Thyroid gland (tissue), 4 donors: ENCODE measurements at regions not wholly inside any gene's neighbourhood (a gene's known extent, or its start where the extent isn't known, plus 50 kb on each side); places are given as distances from the start of the nearest gene placed in this dataset.

ENCODE experiments used
- CTCF ChIP-seq, 6 experiments: fragments of 200-600 bp in 3 of 6; fragments of 450-650 bp in 3 of 6; sonication (generic) in 3 of 6; IDR thresholded peaks; one replicate each; pipeline ENCODE4 v1.5.1; 2016 to 2019; ENCODE audit warnings: antibody characterized with exemption in 6 of 6, mild to moderate bottlenecking in 2 of 6, inconsistent platforms in 1 of 6, moderate library complexity in 1 of 6
- POLR2A ChIP-seq, 2 donors: fragments of 450-650 bp; IDR thresholded peaks; one replicate each; pipeline ENCODE4 v1.6.1; 2017; ENCODE audit warnings: antibody characterized with exemption in 2 of 2, mild to moderate bottlenecking in 2 of 2, moderate library complexity in 1 of 2

- TF ChIP-seq CTCF (IDR thresholded peaks at IDR 0.05) (no peak), POLR2A (IDR thresholded peaks at IDR 0.05) (no peak)
Measured at GRCh38 chr4:30495251-30495650, 224.9 kb upstream of the PCDH7 start.
